ENCODE measurements at regions not wholly inside any gene's neighbourhood (a gene's known extent, or its start where the extent isn't known, plus 50 kb on each side); places are given as distances from the start of the nearest gene placed in this dataset.

- no peaks in the 10 kb centered on the region for H3K36me3 ChIP-seq
- H3K4me1 ChIP-seq, result no peaks in the 10 kb centered on the region
- no peak overlapping the region for H3K27ac ChIP-seq
- H3K9me3 ChIP-seq, result no peaks in the 10 kb centered on the region
- H3K27me3 ChIP-seq, result no peaks in the 10 kb centered on the region
- DNase-seq (ENCODE audit: low spot score), result no peak
- no peak overlapping the region for H3K4me3 ChIP-seq
- TF ChIP-seq CTCF (IDR thresholded peaks at IDR 0.05), result no peak
Measured at GRCh38 chr5:164885179-164885578, 1379.8 kb downstream of the MAT2B start.

GRCh38 chr5:164893071-164893470 lies 1387.7 kb downstream of the MAT2B start:
- H3K9me3 ChIP-seq, result peaks cover 0 to 9% of the 10 kb centered on the region in 2 donors
- TF ChIP-seq CTCF (IDR thresholded peaks at IDR 0.05), result no peak
- no peaks in the 10 kb centered on the region for H3K4me1 ChIP-seq
- H3K27me3 ChIP-seq, result no peaks in the 10 kb centered on the region
- H3K4me3 ChIP-seq, result no peak overlapping the region
- H3K36me3 ChIP-seq, result no peaks in the 10 kb centered on the region
- DNase-seq (ENCODE audit: low spot score), result no peak
- H3K27ac ChIP-seq, result no peak overlapping the region

- DNase-seq (ENCODE audit: low spot score), result no peak
- no peak for TF ChIP-seq CTCF (IDR thresholded peaks at IDR 0.05)
- no peaks in the 10 kb centered on the region for H3K36me3 ChIP-seq
- no peak overlapping the region for H3K4me3 ChIP-seq
- no peak overlapping the region for H3K27ac ChIP-seq
- no peaks in the 10 kb centered on the region for H3K27me3 ChIP-seq
- no peaks in the 10 kb centered on the region for H3K9me3 ChIP-seq
- H3K4me1 ChIP-seq, result no peaks in the 10 kb centered on the region
Measured at GRCh38 chr5:164898705-164899104, 1393.3 kb downstream of the MAT2B start.

GRCh38 chr5:164909673-164910072 lies 1404.3 kb downstream of the MAT2B start:
- Histone ChIP-seq H3K27me3 (no peaks in the 10 kb centered on the region), H3K4me3 (no peak overlapping the region), H3K4me1 (no peaks in the 10 kb centered on the region), H3K27ac (no peak overlapping the region), H3K9me3 (no peaks in the 10 kb centered on the region), H3K36me3 (no peaks in the 10 kb centered on the region)
- TF ChIP-seq CTCF (IDR thresholded peaks at IDR 0.05), result no peak
- no peak for DNase-seq (ENCODE audit: low spot score)

GRCh38 chr5:164921722-164922121 lies 1416.3 kb downstream of the MAT2B start:
- Histone ChIP-seq H3K4me1 (no peaks in the 10 kb centered on the region), H3K27me3 (no peaks in the 10 kb centered on the region), H3K27ac (no peak overlapping the region), H3K36me3 (no peaks in the 10 kb centered on the region), H3K4me3 (no peak overlapping the region), H3K9me3 (peaks cover 0 to 44% of the 10 kb centered on the region in 2 donors)
- TF ChIP-seq CTCF (IDR thresholded peaks at IDR 0.05), result no peak
- no peak for DNase-seq (ENCODE audit: low spot score)

GRCh38 chr5:164934039-164934438 lies 1428.6 kb downstream of the MAT2B start:
- no peak for TF ChIP-seq CTCF (IDR thresholded peaks at IDR 0.05)
- DNase-seq (ENCODE audit: low spot score), result no peak
- no peaks in the 10 kb centered on the region for H3K27me3 ChIP-seq
- H3K9me3 ChIP-seq, result no peaks in the 10 kb centered on the region
- no peak overlapping the region for H3K4me3 ChIP-seq
- H3K4me1 ChIP-seq, result no peaks in the 10 kb centered on the region
- H3K36me3 ChIP-seq, result no peaks in the 10 kb centered on the region
- no peak overlapping the region for H3K27ac ChIP-seq
